Right renal cortex interstitium (tissue), 3 donors: ENCODE measurements at regions not wholly inside any gene's neighbourhood (a gene's known extent, or its start where the extent isn't known, plus 50 kb on each side); places are given as distances from the start of the nearest gene placed in this dataset.
"Not testable (repeated sequence)": the region's sequence is repeated elsewhere in the genome, so short reads cannot be mapped to it uniquely, and the experiment has no call there.

Experiments
- DNase-seq, 3 donors: peaks; one replicate each; pipeline ENCODE4 v3.0.0-alpha.2; 2013; ENCODE audit warnings: low read depth in 3 of 3, low spot score in 2 of 3

- no peak for DNase-seq
These were observed 61.5 kb downstream of the PRDM13 start for GRCh38 chr6:99668036-99668705.

- DNase-seq = no peak
These were observed 83.5 kb downstream of the PRDM13 start for GRCh38 chr6:99689916-99690685.

GRCh38 chr6:99702287-99702686 lies 95.7 kb downstream of the PRDM13 start:
- DNase-seq = not testable (repeated sequence)

GRCh38 chr6:99709062-99709461 lies 102.4 kb downstream of the PRDM13 start:
- no peak for DNase-seq

- no peak for DNase-seq
These were observed 104.7 kb downstream of the PRDM13 start for GRCh38 chr6:99711302-99711701.

GRCh38 chr6:99711925-99712324 lies 105.3 kb downstream of the PRDM13 start:
- DNase-seq = no peak

- DNase-seq = no peak
These were observed 105.9 kb downstream of the PRDM13 start for GRCh38 chr6:99712519-99712918.

- not testable (repeated sequence) for DNase-seq
These were observed 115.4 kb downstream of the PRDM13 start for GRCh38 chr6:99722043-99722442.

- not testable (repeated sequence) for DNase-seq
These were observed 123.6 kb downstream of the PRDM13 start for GRCh38 chr6:99730237-99730636.

- DNase-seq = no peak
These were observed 129.7 kb downstream of the PRDM13 start for GRCh38 chr6:99736302-99736701.

- no peak for DNase-seq
These were observed 132.9 kb downstream of the PRDM13 start for GRCh38 chr6:99739526-99739925.

- no peak for DNase-seq
These were observed 134.5 kb downstream of the PRDM13 start for GRCh38 chr6:99741092-99741491.

- DNase-seq = no peak
These were observed 137.0 kb downstream of the PRDM13 start for GRCh38 chr6:99743647-99744046.

- no peak for DNase-seq
These were observed 139.0 kb downstream of the PRDM13 start for GRCh38 chr6:99745651-99746050.

- peak; percentile 29 to 58 (median 44) for DNase-seq
These were observed 139.7 kb downstream of the PRDM13 start for GRCh38 chr6:99746261-99746895.

- no peak for DNase-seq
These were observed 155.1 kb downstream of the PRDM13 start for GRCh38 chr6:99761711-99762110.

- DNase-seq = no peak
These were observed 161.5 kb downstream of the PRDM13 start for GRCh38 chr6:99768166-99768565.

- DNase-seq = no peak
These were observed 173.3 kb downstream of the PRDM13 start for GRCh38 chr6:99779631-99780555.

- no peak for DNase-seq
These were observed 173.9 kb downstream of the PRDM13 start for GRCh38 chr6:99780556-99780885.

GRCh38 chr6:99789767-99790166 lies 183.1 kb downstream of the PRDM13 start:
- no peak for DNase-seq

- no peak for DNase-seq
These were observed 184.0 kb downstream of the PRDM13 start for GRCh38 chr6:99790679-99791078.
